ENCODE measurements at regions not wholly inside any gene's neighbourhood (a gene's known extent, or its start where the extent isn't known, plus 50 kb on each side); places are given as distances from the start of the nearest gene placed in this dataset.

GRCh38 chr2:60299179-60299578 lies 254.3 kb downstream of the BCL11A start:
- H3K9me3 ChIP-seq (ENCODE audit: low read length): no peaks in the 10 kb centered on the region
- H3K9me2 ChIP-seq (ENCODE audit: insufficient read depth, low read length): no peaks in the 10 kb centered on the region
- no peaks in the 10 kb centered on the region for H3K79me2 ChIP-seq (replicated peaks; ENCODE audit: insufficient read depth, low read length)
- no peak overlapping the region for H3K4me2 ChIP-seq (ENCODE audit: low read length)
- TF ChIP-seq POLR2AphosphoS5 (IDR thresholded peaks at IDR 0.05): no peak
- TF ChIP-seq MXI1 (conservative IDR thresholded peaks at IDR 0.05; ENCODE audit: poor library complexity, severe bottlenecking): no peak
- no peak for TF ChIP-seq EP300 (conservative IDR thresholded peaks at IDR 0.05; ENCODE audit: poor library complexity, severe bottlenecking)
- no peaks in the 10 kb centered on the region for H4K20me1 ChIP-seq (ENCODE audit: insufficient read depth)
- H3K27me3 ChIP-seq (ENCODE audit: insufficient read depth, low read depth, low read length): no peaks in the 10 kb centered on the region
- no peaks in the 10 kb centered on the region for H3F3A ChIP-seq (ENCODE audit: insufficient read depth, low read length, poor library complexity, severe bottlenecking)
- no peak overlapping the region for H2AFZ ChIP-seq (ENCODE audit: low read depth, low read length)
- H3K4me3 ChIP-seq (ENCODE audit: low read length): no peak overlapping the region
- H3K36me3 ChIP-seq (ENCODE audit: insufficient read depth, low read length): no peaks in the 10 kb centered on the region
- no peak overlapping the region for H3K27ac ChIP-seq (ENCODE audit: low read length)
- no peak overlapping the region for H3K9ac ChIP-seq (ENCODE audit: low read length)

GRCh38 chr2:60298006-60298696 lies 255.3 kb downstream of the BCL11A start:
- no peaks in the 10 kb centered on the region for H3K27me3 ChIP-seq (ENCODE audit: insufficient read depth, low read depth, low read length)
- no peaks in the 10 kb centered on the region for H3K9me2 ChIP-seq (ENCODE audit: insufficient read depth, low read length)
- TF ChIP-seq MXI1 (conservative IDR thresholded peaks at IDR 0.05; ENCODE audit: poor library complexity, severe bottlenecking): no peak
- no peak for TF ChIP-seq POLR2AphosphoS5 (IDR thresholded peaks at IDR 0.05)
- no peak for TF ChIP-seq EP300 (conservative IDR thresholded peaks at IDR 0.05; ENCODE audit: poor library complexity, severe bottlenecking)
- TF ChIP-seq SMC3 (conservative IDR thresholded peaks at IDR 0.05; ENCODE audit: poor library complexity): no peak
- no peak for TF ChIP-seq REST (IDR thresholded peaks at IDR 0.05; ENCODE audit: borderline replicate concordance)
- H3F3A ChIP-seq (ENCODE audit: insufficient read depth, low read length, poor library complexity, severe bottlenecking): no peaks in the 10 kb centered on the region
- H3K27ac ChIP-seq (ENCODE audit: low read length): no peak overlapping the region
- H3K79me2 ChIP-seq (replicated peaks; ENCODE audit: insufficient read depth, low read length): no peaks in the 10 kb centered on the region
- no peak overlapping the region for H3K4me2 ChIP-seq (ENCODE audit: low read length)
- H3K9ac ChIP-seq (ENCODE audit: low read length): no peak overlapping the region
- H4K20me1 ChIP-seq (ENCODE audit: insufficient read depth): no peaks in the 10 kb centered on the region
- H2AFZ ChIP-seq (ENCODE audit: low read depth, low read length): no peak overlapping the region
- no peaks in the 10 kb centered on the region for H3K9me3 ChIP-seq (ENCODE audit: low read length)
- no peaks in the 10 kb centered on the region for H3K36me3 ChIP-seq (ENCODE audit: insufficient read depth, low read length)
- H3K4me3 ChIP-seq (ENCODE audit: low read length): no peak overlapping the region

- H3K9me3 ChIP-seq (ENCODE audit: low read length): no peaks in the 10 kb centered on the region
- no peak overlapping the region for H3K4me2 ChIP-seq (ENCODE audit: low read length)
- TF ChIP-seq POLR2AphosphoS5 (IDR thresholded peaks at IDR 0.05): no peak
- TF ChIP-seq SMC3 (conservative IDR thresholded peaks at IDR 0.05; ENCODE audit: poor library complexity): no peak
- no peak for TF ChIP-seq TAF1 (IDR thresholded peaks at IDR 0.05; ENCODE audit: low read depth)
- TF ChIP-seq RAD21 (conservative IDR thresholded peaks at IDR 0.05): no peak
- TF ChIP-seq REST (IDR thresholded peaks at IDR 0.05; ENCODE audit: borderline replicate concordance): no peak
- TF ChIP-seq EZH2 (IDR thresholded peaks at IDR 0.05; ENCODE audit: borderline replicate concordance, insufficient read depth, low read length, poor library complexity, severe bottlenecking): no peak
- no peak for TF ChIP-seq MXI1 (conservative IDR thresholded peaks at IDR 0.05; ENCODE audit: poor library complexity, severe bottlenecking)
- TF ChIP-seq EP300 (conservative IDR thresholded peaks at IDR 0.05; ENCODE audit: poor library complexity, severe bottlenecking): no peak
- TF ChIP-seq CTCF (IDR thresholded peaks at IDR 0.05; ENCODE audit: poor library complexity, severe bottlenecking): no peak
- no peaks in the 10 kb centered on the region for H4K20me1 ChIP-seq (ENCODE audit: insufficient read depth)
- H3F3A ChIP-seq (ENCODE audit: insufficient read depth, low read length, poor library complexity, severe bottlenecking): no peaks in the 10 kb centered on the region
- no peak overlapping the region for H2AFZ ChIP-seq (ENCODE audit: low read depth, low read length)
- no peak overlapping the region for H3K27ac ChIP-seq (ENCODE audit: low read length)
- no peak overlapping the region for H3K9ac ChIP-seq (ENCODE audit: low read length)
- H3K27me3 ChIP-seq (ENCODE audit: insufficient read depth, low read depth, low read length): no peaks in the 10 kb centered on the region
- no peak overlapping the region for H3K4me3 ChIP-seq (ENCODE audit: low read length)
- H3K9me2 ChIP-seq (ENCODE audit: insufficient read depth, low read length): no peaks in the 10 kb centered on the region
- no peaks in the 10 kb centered on the region for H3K36me3 ChIP-seq (ENCODE audit: insufficient read depth, low read length)
- no peaks in the 10 kb centered on the region for H3K79me2 ChIP-seq (replicated peaks; ENCODE audit: insufficient read depth, low read length)
Measured at GRCh38 chr2:60297296-60298005, 256.0 kb downstream of the BCL11A start.
